ENCODE measurements at regions not wholly inside any gene's neighbourhood (a gene's known extent, or its start where the extent isn't known, plus 50 kb on each side); places are given as distances from the start of the nearest gene placed in this dataset.

DNA sequence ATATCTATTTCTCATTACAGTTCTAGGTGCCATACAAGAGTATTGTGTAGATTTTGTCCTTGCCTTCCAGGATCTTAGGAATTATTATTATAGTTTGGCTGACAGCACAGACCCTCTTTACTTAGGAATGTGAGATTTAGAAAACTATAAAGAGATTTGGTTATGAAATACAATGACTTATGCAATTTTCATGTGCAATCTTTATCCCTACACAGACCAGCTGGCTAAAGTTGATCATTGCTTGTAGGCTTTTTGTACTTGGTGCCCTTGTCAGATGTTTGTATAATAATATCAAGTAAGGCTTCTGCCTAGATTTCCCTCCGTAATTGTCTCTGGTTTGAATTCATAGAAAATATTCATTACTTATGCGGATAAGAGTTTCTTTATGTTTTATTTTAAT is 174.5 kb upstream of the GAP43 start:
- no peak for TF ChIP-seq CHD2 (IDR thresholded peaks at IDR 0.05; ENCODE audit: low read length, partially characterized antibody)
- TF ChIP-seq RAD21 (conservative IDR thresholded peaks at IDR 0.05 in 1 of 2, IDR thresholded peaks at IDR 0.05 in 1 of 2): no peak
- TF ChIP-seq, protein P1, sequence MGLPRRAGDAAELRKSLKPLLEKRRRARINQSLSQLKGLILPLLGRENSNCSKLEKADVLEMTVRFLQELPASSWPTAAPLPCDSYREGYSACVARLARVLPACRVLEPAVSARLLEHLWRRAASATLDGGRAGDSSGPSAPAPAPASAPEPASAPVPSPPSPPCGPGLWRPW (IDR thresholded peaks at IDR 0.05): no peak
- TF ChIP-seq, protein P2, sequence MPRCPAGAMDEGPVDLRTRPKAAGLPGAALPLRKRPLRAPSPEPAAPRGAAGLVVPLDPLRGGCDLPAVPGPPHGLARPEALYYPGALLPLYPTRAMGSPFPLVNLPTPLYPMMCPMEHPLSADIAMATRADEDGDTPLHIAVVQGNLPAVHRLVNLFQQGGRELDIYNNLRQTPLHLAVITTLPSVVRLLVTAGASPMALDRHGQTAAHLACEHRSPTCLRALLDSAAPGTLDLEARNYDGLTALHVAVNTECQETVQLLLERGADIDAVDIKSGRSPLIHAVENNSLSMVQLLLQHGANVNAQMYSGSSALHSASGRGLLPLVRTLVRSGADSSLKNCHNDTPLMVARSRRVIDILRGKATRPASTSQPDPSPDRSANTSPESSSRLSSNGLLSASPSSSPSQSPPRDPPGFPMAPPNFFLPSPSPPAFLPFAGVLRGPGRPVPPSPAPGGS (IDR thresholded peaks at IDR 0.05): no peak
- TF ChIP-seq, protein P3, sequence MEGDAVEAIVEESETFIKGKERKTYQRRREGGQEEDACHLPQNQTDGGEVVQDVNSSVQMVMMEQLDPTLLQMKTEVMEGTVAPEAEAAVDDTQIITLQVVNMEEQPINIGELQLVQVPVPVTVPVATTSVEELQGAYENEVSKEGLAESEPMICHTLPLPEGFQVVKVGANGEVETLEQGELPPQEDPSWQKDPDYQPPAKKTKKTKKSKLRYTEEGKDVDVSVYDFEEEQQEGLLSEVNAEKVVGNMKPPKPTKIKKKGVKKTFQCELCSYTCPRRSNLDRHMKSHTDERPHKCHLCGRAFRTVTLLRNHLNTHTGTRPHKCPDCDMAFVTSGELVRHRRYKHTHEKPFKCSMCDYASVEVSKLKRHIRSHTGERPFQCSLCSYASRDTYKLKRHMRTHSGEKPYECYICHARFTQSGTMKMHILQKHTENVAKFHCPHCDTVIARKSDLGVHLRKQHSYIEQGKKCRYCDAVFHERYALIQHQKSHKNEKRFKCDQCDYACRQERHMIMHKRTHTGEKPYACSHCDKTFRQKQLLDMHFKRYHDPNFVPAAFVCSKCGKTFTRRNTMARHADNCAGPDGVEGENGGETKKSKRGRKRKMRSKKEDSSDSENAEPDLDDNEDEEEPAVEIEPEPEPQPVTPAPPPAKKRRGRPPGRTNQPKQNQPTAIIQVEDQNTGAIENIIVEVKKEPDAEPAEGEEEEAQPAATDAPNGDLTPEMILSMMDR (IDR thresholded peaks at IDR 0.05): no peak
- no peak for TF ChIP-seq HOXA7 (CRISPR knock-in tag; IDR thresholded peaks at IDR 0.05)
- no peak for TF ChIP-seq HOXB13 (CRISPR knock-in tag; IDR thresholded peaks at IDR 0.05; ENCODE audit: low read depth)
- no peak for TF ChIP-seq PHF8 (IDR thresholded peaks at IDR 0.05; ENCODE audit: borderline replicate concordance, low read depth)
- no peak for TF ChIP-seq HDAC2 (IDR thresholded peaks at IDR 0.05)
- TF ChIP-seq RARB (CRISPR knock-in tag; IDR thresholded peaks at IDR 0.05): no peak

Data from A549 (cell line).